Esophagus squamous epithelium (tissue), 5 donors: ENCODE measurements at regions not wholly inside any gene's neighbourhood (a gene's known extent, or its start where the extent isn't known, plus 50 kb on each side); places are given as distances from the start of the nearest gene placed in this dataset.

Experiments used
- DNase-seq: peaks from one replicate; lab custom pipeline; 2025; lab: John Stamatoyannopoulos, UW
- H3K27ac ChIP-seq, 4 donors: fragments of 200-600 bp; sonication (generic); one replicate each; pipeline ENCODE4 v1.5.1; 2016 to 2019; ENCODE audit warnings: mild to moderate bottlenecking in 1 of 4
- H3K27me3 ChIP-seq, 4 donors: fragments of 200-600 bp; sonication (generic); 1 replicate in 3 of 4; 2 replicates in 1 of 4; pipeline versions ENCODE4 v1.5.1 to v1.6.0; 2017 to 2021; ENCODE audit warnings: antibody characterized with exemption in 1 of 4
- H3K36me3 ChIP-seq, 3 donors: fragments of 200-600 bp; sonication (generic); one replicate each; pipeline ENCODE4 v1.5.1; 2016 to 2019
- H3K4me1 ChIP-seq, 3 donors: fragments of 200-600 bp; sonication (generic); one replicate each; pipeline ENCODE4 v1.5.1; 2017 to 2019
- H3K4me3 ChIP-seq, 4 donors: fragments of 200-600 bp; sonication (generic); 1 replicate in 3 of 4; 2 replicates in 1 of 4; pipeline ENCODE4 v1.5.1; 2016 to 2019; ENCODE audit warnings: mild to moderate bottlenecking in 2 of 4, moderate library complexity in 1 of 4
- H3K9me3 ChIP-seq, 3 donors: fragments of 200-600 bp; sonication (generic); one replicate each; pipeline ENCODE4 v1.5.1; 2016 to 2019
- CTCF ChIP-seq, 6 experiments: fragments of 450-650 bp in 4 of 6; fragments of 200-600 bp in 2 of 6; sonication (generic) in 2 of 6; IDR thresholded peaks; one replicate each; pipeline ENCODE4 v1.5.1; 2016 to 2019; ENCODE audit warnings: antibody characterized with exemption in 6 of 6, mild to moderate bottlenecking in 4 of 6, moderate library complexity in 4 of 6
- POLR2A ChIP-seq, 4 donors: fragments of 450-650 bp; IDR thresholded peaks; one replicate each; pipeline ENCODE4 v1.6.1; 2017; ENCODE audit warnings: antibody characterized with exemption in 4 of 4, mild to moderate bottlenecking in 4 of 4, moderate library complexity in 3 of 4
- WGBS, 2 donors: methylation state at CpG; one replicate each; pipeline ENCODE4 v1.1.5; 2018; 5-methylcytosine and 5-hydroxymethylcytosine counted together
- intact Hi-C: fragments of 100-400 bp; cut with DNase I; formaldehyde crosslinking; loops from one replicate; pipeline ENCODE4 v1.15.0; 2022
- donor health status: DM: yes; HTN: yes; CAD: no.

DNA sequence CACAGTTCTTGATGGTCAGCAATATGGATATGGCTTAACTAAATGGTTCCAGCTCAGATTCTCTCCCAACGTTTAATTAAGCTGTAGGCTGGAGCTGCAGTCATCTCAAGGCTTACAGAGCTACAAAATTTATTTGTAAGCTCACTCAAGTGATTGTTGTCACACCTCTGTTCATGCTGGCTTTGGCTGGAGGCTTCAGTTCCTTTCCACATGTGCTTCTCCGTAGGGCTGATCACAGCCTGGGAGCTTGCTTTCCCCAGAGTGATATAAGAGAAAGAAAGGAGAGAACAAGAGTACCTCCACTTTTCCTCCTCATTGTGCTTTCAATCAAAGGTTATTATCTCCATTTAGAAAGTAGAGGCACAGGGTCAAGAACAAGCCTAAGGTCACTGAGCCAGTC is 182.7 kb upstream of the KCNN2 start:
- H3K36me3 ChIP-seq: no peaks in the 10 kb centered on the region
- H3K4me3 ChIP-seq: no peak overlapping the region
- intact Hi-C loops: no loop called here
- H3K27me3 ChIP-seq: no peaks in the 10 kb centered on the region
- no peaks in the 10 kb centered on the region for H3K9me3 ChIP-seq
- TF ChIP-seq CTCF (IDR thresholded peaks at IDR 0.05) (no peak), POLR2A (IDR thresholded peaks at IDR 0.05) (no peak)
- no peak for DNase-seq
- 43 to 65% methylated on average over 2 of the region's 2 CpGs for WGBS, 2 donors
- no peak overlapping the region for H3K27ac ChIP-seq
- no peaks in the 10 kb centered on the region for H3K4me1 ChIP-seq

- H3K9me3 ChIP-seq: no peaks in the 10 kb centered on the region
- H3K4me3 ChIP-seq: no peak overlapping the region
- no peak for DNase-seq
- TF ChIP-seq POLR2A (IDR thresholded peaks at IDR 0.05) (no peak), CTCF (IDR thresholded peaks at IDR 0.05) (no peak)
- no peaks in the 10 kb centered on the region for H3K4me1 ChIP-seq
- no peak overlapping the region for H3K27ac ChIP-seq
- 22 to 52% methylated on average over 1 of the region's 1 CpG for WGBS, 2 donors
- H3K36me3 ChIP-seq: no peaks in the 10 kb centered on the region
- intact Hi-C loops: no loop called here
- no peaks in the 10 kb centered on the region for H3K27me3 ChIP-seq
Measured at GRCh38 chr5:114184006-114184405, 177.9 kb upstream of the KCNN2 start.

DNA sequence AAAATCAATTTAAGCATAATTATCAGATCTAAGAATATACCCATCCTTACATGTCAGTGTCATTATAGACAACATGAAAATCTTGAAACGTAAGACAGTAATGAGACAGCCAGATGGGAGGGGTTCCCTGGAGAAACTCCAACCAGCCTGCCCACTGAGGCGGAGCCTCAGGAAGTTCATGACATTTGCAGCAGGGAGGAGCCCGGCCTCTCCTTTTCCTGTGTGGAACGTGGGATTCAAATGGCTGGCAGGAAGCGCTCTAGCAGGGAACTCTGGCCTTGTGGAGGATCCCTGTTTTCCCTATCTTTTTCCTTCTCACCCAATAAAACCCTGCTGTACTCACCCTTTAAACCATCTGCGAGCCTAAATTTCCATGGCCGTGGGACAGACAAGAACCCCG is 176.6 kb upstream of the KCNN2 start:
- no peaks in the 10 kb centered on the region for H3K9me3 ChIP-seq
- H3K4me3 ChIP-seq: no peak overlapping the region
- no peak for TF ChIP-seq POLR2A (IDR thresholded peaks at IDR 0.05)
- TF ChIP-seq CTCF (IDR thresholded peaks at IDR 0.05): no peak
- WGBS, 2 donors: 68 to 78% methylated on average over 7 of the region's 8 CpGs
- no peaks in the 10 kb centered on the region for H3K36me3 ChIP-seq
- intact Hi-C loops: no loop called here
- no peaks in the 10 kb centered on the region for H3K27me3 ChIP-seq
- H3K27ac ChIP-seq: no peak overlapping the region
- H3K4me1 ChIP-seq: no peaks in the 10 kb centered on the region
- no peak for DNase-seq

GRCh38 chr5:114191441-114191840 is 170.4 kb upstream of the KCNN2 start:
- intact Hi-C loops: no loop called here
- WGBS, 2 donors: 23 to 37% methylated on average over 1 of the region's 1 CpG
- no peaks in the 10 kb centered on the region for H3K4me1 ChIP-seq
- no peaks in the 10 kb centered on the region for H3K36me3 ChIP-seq
- TF ChIP-seq POLR2A (IDR thresholded peaks at IDR 0.05) (no peak), CTCF (IDR thresholded peaks at IDR 0.05) (no peak)
- no peaks in the 10 kb centered on the region for H3K27me3 ChIP-seq
- no peak overlapping the region for H3K4me3 ChIP-seq
- no peak for DNase-seq
- H3K9me3 ChIP-seq: no peaks in the 10 kb centered on the region
- H3K27ac ChIP-seq: no peak overlapping the region

GRCh38 chr5:114192108-114192507 is 169.8 kb upstream of the KCNN2 start:
- Histone ChIP-seq H3K4me3 (no peak overlapping the region), H3K27ac (no peak overlapping the region), H3K27me3 (no peaks in the 10 kb centered on the region), H3K4me1 (no peaks in the 10 kb centered on the region), H3K36me3 (no peaks in the 10 kb centered on the region), H3K9me3 (no peaks in the 10 kb centered on the region)
- no peak for DNase-seq
- TF ChIP-seq POLR2A (IDR thresholded peaks at IDR 0.05) (no peak), CTCF (IDR thresholded peaks at IDR 0.05) (no peak)
- intact Hi-C loops: no loop called here
- 49 to 50% methylated on average over 3 of the region's 3 CpGs for WGBS, 2 donors
